WTC11 (cell line): ENCODE measurements at regions not wholly inside any gene's neighbourhood (a gene's known extent, or its start where the extent isn't known, plus 50 kb on each side); places are given as distances from the start of the nearest gene placed in this dataset.

Source experiments
- ATAC-seq: fragments of 200-7000 bp; cut with Tn5 transposase; 2 replicates; pipeline ENCODE4 v1.10.0; 2021; ENCODE audit warnings: mild to moderate bottlenecking, moderate library complexity
- CTCF ChIA-PET: fragments of 300-600 bp; sonication (Branson Sonifier 250); formaldehyde crosslinking; loops from one replicate; lab custom pipeline; 2021; ENCODE audit warnings: antibody characterized with exemption; lab: Charles Lee
- POLR2A ChIA-PET: fragments of 350-600 bp; sonication (Branson Sonifier 250); formaldehyde crosslinking; loops from one replicate; lab custom pipeline; 2021; ENCODE audit warnings: antibody characterized with exemption; lab: Charles Lee
- DNase-seq: peaks from one replicate; pipeline ENCODE4 v3.0.0; 2021; ENCODE audit warnings: low spot score
- H3K27ac Mint-ChIP-seq: 2 replicates; pipeline ENCODE4 v1.8.0; 2021; ENCODE audit warnings: mixed read lengths
- H3K27me3 Mint-ChIP-seq: 2 replicates; pipeline ENCODE4 v1.8.0; 2021; ENCODE audit warnings: low read depth, mild to moderate bottlenecking, moderate library complexity, mixed read lengths
- H3K36me3 Mint-ChIP-seq: 2 replicates; pipeline ENCODE4 v1.8.0; 2021; ENCODE audit warnings: mixed read lengths
- H3K4me1 Mint-ChIP-seq: 2 replicates; pipeline ENCODE4 v1.8.0; 2022; ENCODE audit warnings: mixed read lengths
- H3K4me3 Mint-ChIP-seq: 2 replicates; pipeline ENCODE4 v1.8.0; 2021; ENCODE audit warnings: mild to moderate bottlenecking, moderate library complexity, mixed read lengths
- H3K9me3 Mint-ChIP-seq: 2 replicates; pipeline ENCODE4 v1.8.0; 2021; ENCODE audit warnings: mixed read lengths
- CREB1 ChIP-seq: sonication (generic); formaldehyde crosslinking; IDR thresholded peaks from 2 replicates; pipeline ENCODE4 v1.8.0; 2023; ENCODE audit warnings: mild to moderate bottlenecking, missing genetic modification reagents
- CREM ChIP-seq: sonication (generic); formaldehyde crosslinking; IDR thresholded peaks from 2 replicates; pipeline ENCODE4 v1.8.1; 2022; ENCODE audit warnings: mild to moderate bottlenecking, missing genetic modification reagents, moderate library complexity
- ERG ChIP-seq: fragments of 250-450 bp; sonication (Bioruptor Pico); IDR thresholded peaks from 2 replicates; pipeline ENCODE4 v1.8.0; 2021; ENCODE audit warnings: mild to moderate bottlenecking
- GABPB1 ChIP-seq: sonication (generic); formaldehyde crosslinking; IDR thresholded peaks from 2 replicates; pipeline ENCODE4 v1.8.1; 2023; ENCODE audit warnings: mild to moderate bottlenecking, missing genetic modification reagents
- IRF2 ChIP-seq: sonication (generic); formaldehyde crosslinking; IDR thresholded peaks from 2 replicates; pipeline ENCODE4 v1.8.0; 2022; ENCODE audit warnings: low read depth, missing genetic modification reagents, borderline replicate concordance
- MAX ChIP-seq: sonication (generic); formaldehyde crosslinking; IDR thresholded peaks from 2 replicates; pipeline ENCODE4 v1.8.0; 2022; ENCODE audit warnings: mild to moderate bottlenecking, missing genetic modification reagents
- NFATC4 ChIP-seq: fragments of 250-450 bp; sonication (Bioruptor Pico); IDR thresholded peaks from 2 replicates; pipeline ENCODE4 v1.9.0; 2021; ENCODE audit warnings: mild to moderate bottlenecking
- NFE2L1 ChIP-seq: sonication (generic); formaldehyde crosslinking; IDR thresholded peaks from 2 replicates; pipeline ENCODE4 v1.8.1; 2023; ENCODE audit warnings: missing genetic modification reagents
- PRDM15 ChIP-seq: sonication (generic); formaldehyde crosslinking; IDR thresholded peaks from 2 replicates; pipeline ENCODE4 v1.8.0; 2022; ENCODE audit warnings: missing genetic modification reagents
- PREB ChIP-seq: sonication (generic); formaldehyde crosslinking; IDR thresholded peaks from 2 replicates; pipeline ENCODE4 v1.8.1; 2022; ENCODE audit warnings: mild to moderate bottlenecking, missing genetic modification reagents, moderate library complexity, borderline replicate concordance
- RORB ChIP-seq: fragments of 250-450 bp; sonication (Bioruptor Pico); IDR thresholded peaks from 2 replicates; pipeline ENCODE4 v1.9.0; 2021; ENCODE audit warnings: mild to moderate bottlenecking
- USF1 ChIP-seq: sonication (generic); formaldehyde crosslinking; IDR thresholded peaks from 2 replicates; pipeline ENCODE4 v1.8.0; 2022; ENCODE audit warnings: mild to moderate bottlenecking, missing genetic modification reagents
- USF2 ChIP-seq: sonication (generic); formaldehyde crosslinking; IDR thresholded peaks from 2 replicates; pipeline ENCODE4 v1.8.1; 2023; ENCODE audit warnings: mild to moderate bottlenecking, missing genetic modification reagents, moderate library complexity
- ZNF416 ChIP-seq: fragments of 250-450 bp; sonication (Bioruptor Pico); IDR thresholded peaks from 2 replicates; pipeline ENCODE4 v1.9.0; 2021; ENCODE audit warnings: mild to moderate bottlenecking, inconsistent platforms
- ZNF512 ChIP-seq: sonication (generic); formaldehyde crosslinking; IDR thresholded peaks from 2 replicates; pipeline ENCODE4 v1.8.1; 2022; ENCODE audit warnings: missing genetic modification reagents, borderline replicate concordance

GRCh38 chr12:67509666-67510386, 138.7 kb upstream of the DYRK2 start:
- CTCF ChIA-PET: no interaction called here
- POLR2A ChIA-PET: no interaction called here
- ATAC-seq: no peak
- peaks cover 3% of the 10 kb centered on the region for H3K27me3 Mint-ChIP-seq
- peaks cover 22% of the 10 kb centered on the region for H3K4me1 Mint-ChIP-seq
- DNase-seq: no peak
- TF ChIP-seq IRF2 (CRISPR knock-in tag) (no peak), PREB (CRISPR knock-in tag) (no peak), ZNF512 (CRISPR knock-in tag) (no peak), NFE2L1 (CRISPR knock-in tag) (no peak), USF1 (CRISPR knock-in tag) (no peak)
- H3K36me3 Mint-ChIP-seq: no peaks in the 10 kb centered on the region
- no peak overlapping the region for H3K27ac Mint-ChIP-seq
- peaks cover 10% of the 10 kb centered on the region for H3K9me3 Mint-ChIP-seq
- no peak overlapping the region for H3K4me3 Mint-ChIP-seq

GRCh38 chr12:67512061-67512460, 136.5 kb upstream of the DYRK2 start:
- CTCF ChIA-PET: no interaction called here
- no peak for TF ChIP-seq ZNF416 (CRISPR knock-in tag)
- no peak for TF ChIP-seq USF2 (CRISPR knock-in tag)
- no peak for TF ChIP-seq CREB1 (CRISPR knock-in tag)
- no peak for TF ChIP-seq USF1 (CRISPR knock-in tag)
- TF ChIP-seq CREM (CRISPR knock-in tag): no peak
- TF ChIP-seq NFATC4: no peak
- TF ChIP-seq PRDM15: no peak
- TF ChIP-seq RORB (CRISPR knock-in tag): no peak
- TF ChIP-seq MAX (CRISPR knock-in tag): no peak
- no peak for TF ChIP-seq ERG (CRISPR knock-in tag)
- no peak for TF ChIP-seq GABPB1 (CRISPR knock-in tag)
- TF ChIP-seq, all 79 proteins: peak for 0
- ATAC-seq (no peak), DNase-seq (no peak)
- no peaks in the 10 kb centered on the region; the same call in none of the 2 replicates for H3K27me3 Mint-ChIP-seq
- no peaks in the 10 kb centered on the region for H3K36me3 Mint-ChIP-seq
- no peak overlapping the region for H3K4me3 Mint-ChIP-seq
- H3K4me1 Mint-ChIP-seq: peaks cover 22% of the 10 kb centered on the region
- no peak overlapping the region for H3K27ac Mint-ChIP-seq
- POLR2A ChIA-PET: no interaction called here
- H3K9me3 Mint-ChIP-seq: peaks cover 10% of the 10 kb centered on the region
